ENCODE measurements at regions not wholly inside any gene's neighbourhood (a gene's known extent, or its start where the extent isn't known, plus 50 kb on each side); places are given as distances from the start of the nearest gene placed in this dataset.
"Not testable (repeated sequence)": the region's sequence is repeated elsewhere in the genome, so short reads cannot be mapped to it uniquely, and the experiment has no call there.

GRCh38 chr22:11062534-11062933 is 4465.5 kb upstream of the OR11H1 start:
- TF ChIP-seq RFX5 (IDR thresholded peaks at IDR 0.05; ENCODE audit: low read depth, low read length); CTCF (conservative IDR thresholded peaks at IDR 0.05; ENCODE audit: low read depth, low read length); POLR2A (IDR thresholded peaks at IDR 0.05; ENCODE audit: low read depth, low read length); FOS (IDR thresholded peaks at IDR 0.05; ENCODE audit: low read depth, low read length); CEBPB (IDR thresholded peaks at IDR 0.05; ENCODE audit: low read depth, low read length); MAFK (IDR thresholded peaks at IDR 0.05; ENCODE audit: low read depth, low read length); RAD21 (IDR thresholded peaks at IDR 0.05; ENCODE audit: low read length); USF2 (IDR thresholded peaks at IDR 0.05; ENCODE audit: low read depth, low read length); MXI1 (IDR thresholded peaks at IDR 0.05; ENCODE audit: borderline replicate concordance, low read depth, low read length); RCOR1 (IDR thresholded peaks at IDR 0.05; ENCODE audit: insufficient replicate concordance, low read length); SMC3 (IDR thresholded peaks at IDR 0.05; ENCODE audit: low read depth, low read length): not testable (repeated sequence)

Data from IMR-90 (cell line).